Fibroblast of mammary gland (primary cell): ENCODE measurements at regions not wholly inside any gene's neighbourhood (a gene's known extent, or its start where the extent isn't known, plus 50 kb on each side); places are given as distances from the start of the nearest gene placed in this dataset.
A peak's percentile ranks its signal among the peaks of the same experiment; 100 is the strongest.

Experiments
- DNase-seq: peaks from one replicate; pipeline ENCODE4 v3.0.0-alpha.2; 2010; ENCODE audit warnings: low read depth
- H3K4me3 ChIP-seq: 2 replicates; pipeline ENCODE4 v1.5.1; 2011; ENCODE audit warnings: low read depth, mild to moderate bottlenecking, low read length, moderate library complexity; ENCODE audit not compliant: control insufficient read depth
- TF ChIP-seq, protein P1 (sequence below): conservative IDR thresholded peaks from 2 replicates; pipeline ENCODE4 v1.5.1; 2011; ENCODE audit warnings: low read depth, low read length, inconsistent platforms; ENCODE audit not compliant: control insufficient read depth, insufficient read depth

DNA sequence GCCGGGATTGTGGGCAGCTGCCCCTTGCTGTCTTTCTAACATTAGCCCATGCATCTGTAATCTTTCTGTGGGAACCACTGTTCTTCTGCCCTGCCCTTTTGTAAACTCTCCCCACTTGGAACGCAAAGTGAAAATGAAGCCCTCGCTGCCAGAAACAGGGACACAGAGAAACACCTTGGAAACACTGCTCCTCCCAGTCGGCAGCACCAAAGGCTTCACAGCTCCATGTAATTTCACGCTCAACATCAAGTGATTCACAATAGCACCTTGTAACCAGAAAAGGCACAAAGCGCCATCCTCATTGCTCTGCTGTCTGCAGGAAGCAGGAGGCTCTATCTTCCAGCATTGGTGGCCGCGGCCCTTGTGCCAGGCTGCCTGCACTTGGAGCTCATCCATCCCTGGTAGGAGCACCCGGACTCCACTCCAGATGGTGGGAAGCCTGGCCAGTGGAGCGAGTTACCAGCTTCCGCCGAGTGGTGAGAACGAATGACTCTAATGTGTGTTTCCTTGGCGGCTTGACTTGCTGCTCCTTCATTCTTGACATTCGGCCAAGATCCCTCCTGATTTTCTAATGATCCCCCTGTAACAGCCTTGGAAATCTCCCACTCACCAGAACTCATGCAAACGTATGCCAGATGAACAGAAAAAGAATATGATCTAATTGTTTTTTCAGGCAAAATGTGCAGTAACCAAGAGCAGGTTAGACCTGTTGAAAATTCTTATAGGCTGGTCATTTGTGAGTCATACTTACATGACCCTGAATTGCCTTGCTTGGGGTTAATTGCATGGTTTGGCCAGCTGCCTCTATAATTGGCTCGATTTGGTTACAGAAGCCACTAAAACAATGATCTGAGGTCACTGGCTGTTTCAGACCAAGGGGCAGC is 169.1 kb upstream of the CDYL start:
- DNase-seq: peak; percentile 94
- TF ChIP-seq, protein P1, sequence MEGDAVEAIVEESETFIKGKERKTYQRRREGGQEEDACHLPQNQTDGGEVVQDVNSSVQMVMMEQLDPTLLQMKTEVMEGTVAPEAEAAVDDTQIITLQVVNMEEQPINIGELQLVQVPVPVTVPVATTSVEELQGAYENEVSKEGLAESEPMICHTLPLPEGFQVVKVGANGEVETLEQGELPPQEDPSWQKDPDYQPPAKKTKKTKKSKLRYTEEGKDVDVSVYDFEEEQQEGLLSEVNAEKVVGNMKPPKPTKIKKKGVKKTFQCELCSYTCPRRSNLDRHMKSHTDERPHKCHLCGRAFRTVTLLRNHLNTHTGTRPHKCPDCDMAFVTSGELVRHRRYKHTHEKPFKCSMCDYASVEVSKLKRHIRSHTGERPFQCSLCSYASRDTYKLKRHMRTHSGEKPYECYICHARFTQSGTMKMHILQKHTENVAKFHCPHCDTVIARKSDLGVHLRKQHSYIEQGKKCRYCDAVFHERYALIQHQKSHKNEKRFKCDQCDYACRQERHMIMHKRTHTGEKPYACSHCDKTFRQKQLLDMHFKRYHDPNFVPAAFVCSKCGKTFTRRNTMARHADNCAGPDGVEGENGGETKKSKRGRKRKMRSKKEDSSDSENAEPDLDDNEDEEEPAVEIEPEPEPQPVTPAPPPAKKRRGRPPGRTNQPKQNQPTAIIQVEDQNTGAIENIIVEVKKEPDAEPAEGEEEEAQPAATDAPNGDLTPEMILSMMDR: no peak
- H3K4me3 ChIP-seq: no peak overlapping the region

DNA sequence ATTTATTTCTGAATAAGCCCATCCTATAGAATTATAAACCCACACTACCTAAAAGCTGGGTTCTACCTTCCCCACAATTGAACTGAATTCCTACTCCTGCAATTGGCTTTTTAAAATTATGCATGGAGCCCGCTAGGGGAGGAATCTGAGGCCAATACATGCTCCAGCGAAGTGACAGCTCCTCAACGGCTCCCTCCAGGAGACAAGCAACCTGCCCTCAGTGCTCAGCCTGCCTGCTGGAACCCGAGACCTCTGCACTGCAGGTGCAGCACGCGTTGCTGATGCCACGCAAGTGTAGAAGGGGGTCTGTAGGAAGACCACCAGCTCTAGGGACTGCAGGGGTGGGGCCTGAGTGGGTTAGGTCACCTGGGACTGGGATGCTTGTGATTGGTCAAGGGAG is 170.2 kb upstream of the CDYL start:
- no peak overlapping the region for H3K4me3 ChIP-seq
- TF ChIP-seq, protein P1: no peak
- no peak for DNase-seq

DNA sequence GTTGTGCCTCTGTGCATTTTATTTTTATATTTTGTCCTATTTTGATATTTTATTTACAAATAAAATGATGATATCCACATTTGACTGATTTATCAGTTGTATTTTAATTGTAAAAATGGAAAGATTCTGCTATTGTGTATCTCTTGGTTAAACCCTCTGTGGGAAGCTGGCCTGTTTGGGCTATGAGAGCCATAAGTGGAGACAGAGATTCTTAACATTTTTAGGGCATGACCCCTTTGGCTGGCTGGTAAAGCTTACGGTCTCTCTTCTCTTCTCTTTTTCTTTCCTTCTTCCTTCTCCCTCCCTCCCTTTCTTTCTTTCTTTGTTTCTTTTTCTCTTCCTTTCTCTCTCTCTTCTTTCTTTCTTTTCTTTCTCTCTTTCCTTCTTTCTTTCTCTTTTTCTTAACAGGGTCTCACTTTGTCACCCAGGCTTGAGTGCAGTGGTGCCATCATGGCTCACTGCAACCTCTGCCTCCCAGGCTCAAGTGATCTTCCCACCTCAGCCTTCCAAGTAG is 172.3 kb upstream of the CDYL start:
- DNase-seq: no peak
- H3K4me3 ChIP-seq: no peak overlapping the region
- TF ChIP-seq, protein P1: no peak

DNA sequence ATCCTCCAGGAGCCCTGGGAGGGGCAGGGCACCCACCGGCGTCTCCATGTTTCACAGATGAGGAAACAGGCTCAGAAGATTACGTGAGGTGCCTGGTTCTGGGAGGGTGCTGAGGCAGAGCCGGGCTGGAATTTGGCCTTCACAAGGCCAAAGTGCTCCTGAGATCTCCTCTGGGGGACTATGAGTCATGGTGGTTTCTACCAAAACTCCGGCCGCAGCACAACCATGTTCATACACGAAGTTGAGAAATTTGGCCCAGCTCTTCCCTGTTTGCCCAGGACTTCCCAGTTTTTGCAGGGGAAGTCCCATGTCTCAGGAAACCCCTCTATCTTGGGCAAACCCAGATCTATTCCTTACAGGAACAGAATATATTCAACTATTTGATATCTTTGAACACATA is 172.9 kb upstream of the CDYL start:
- TF ChIP-seq, protein P1: no peak
- H3K4me3 ChIP-seq: no peak overlapping the region
- peak; percentile 98 for DNase-seq

DNA sequence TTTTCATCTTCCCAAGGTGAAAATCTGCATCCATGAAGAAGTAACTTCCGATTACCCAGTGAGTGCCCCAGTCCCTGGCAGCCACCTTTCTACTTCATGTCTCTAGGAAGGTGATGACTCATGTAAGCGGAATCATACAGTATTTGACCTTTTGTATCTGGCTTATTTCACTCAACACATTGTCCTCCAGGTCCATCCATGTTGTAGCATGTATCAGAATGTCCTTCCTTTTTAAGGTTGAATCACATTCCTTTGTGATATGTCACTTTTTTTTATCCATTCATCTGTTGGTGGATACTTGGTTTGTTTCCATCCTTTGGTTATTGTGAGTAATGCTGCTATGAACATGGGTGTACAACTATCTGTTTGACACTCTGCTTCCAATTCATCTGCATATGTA is 176.3 kb upstream of the CDYL start:
- peak; percentile 92 for DNase-seq
- H3K4me3 ChIP-seq: no peak overlapping the region
- TF ChIP-seq, protein P1: no peak

DNA sequence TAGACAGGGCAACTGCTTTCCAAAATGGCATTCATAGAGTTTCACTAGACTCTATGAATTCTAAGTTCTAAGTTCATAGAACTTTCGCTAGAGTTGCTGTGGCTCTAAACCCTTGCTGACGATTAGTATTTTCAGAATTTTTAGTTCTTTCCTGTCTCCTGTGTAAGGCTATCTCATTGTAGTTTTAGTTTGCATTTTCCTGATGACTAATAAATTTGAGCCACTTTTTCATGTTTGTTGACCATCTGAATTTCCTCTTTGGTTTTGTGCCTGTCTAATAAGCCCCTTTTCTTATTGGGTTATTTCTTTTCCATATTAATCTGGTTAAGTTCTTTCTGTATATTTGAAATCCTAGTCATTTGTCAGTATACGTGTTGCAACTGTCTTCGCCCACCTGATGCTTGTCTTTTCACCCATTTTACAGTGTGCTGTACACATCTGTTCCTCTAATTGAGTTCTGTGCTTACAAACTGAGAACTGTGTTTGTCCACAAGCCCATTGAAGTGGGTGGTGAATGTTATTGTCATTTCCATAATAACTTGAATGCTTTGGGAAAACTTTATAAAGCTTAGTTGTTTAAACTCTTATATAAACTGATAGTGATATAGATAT is 177.7 kb upstream of the CDYL start:
- TF ChIP-seq, protein P1: no peak
- no peak for DNase-seq
- no peak overlapping the region for H3K4me3 ChIP-seq
